Stomach (tissue), 4 donors: ENCODE measurements at regions not wholly inside any gene's neighbourhood (a gene's known extent, or its start where the extent isn't known, plus 50 kb on each side); places are given as distances from the start of the nearest gene placed in this dataset.

Experiments
- POLR2A ChIP-seq, 4 donors: fragments of 450-650 bp; IDR thresholded peaks; one replicate each; pipeline ENCODE4 v1.6.1; 2016; ENCODE audit warnings: antibody characterized with exemption in 4 of 4, control low read depth in 2 of 4, mild to moderate bottlenecking in 1 of 4, moderate library complexity in 1 of 4
- POLR2AphosphoS5 ChIP-seq, 3 donors: sonication (generic); formaldehyde crosslinking; IDR thresholded peaks; one replicate each; pipeline ENCODE4 v1.6.1; 2016; ENCODE audit warnings: antibody characterized with exemption in 3 of 3
- TF ChIP-seq, protein P1 (sequence below), 7 experiments: fragments of 450-650 bp in 4 of 7; fragments of 200-600 bp in 3 of 7; sonication (generic) in 3 of 7; IDR thresholded peaks; one replicate each; pipeline ENCODE4 v1.5.1; 2016 to 2019; ENCODE audit warnings: antibody characterized with exemption in 7 of 7, control low read depth in 2 of 7, mild to moderate bottlenecking in 1 of 7

- no peak for TF ChIP-seq POLR2A (IDR thresholded peaks at IDR 0.05)
- TF ChIP-seq, protein P1, sequence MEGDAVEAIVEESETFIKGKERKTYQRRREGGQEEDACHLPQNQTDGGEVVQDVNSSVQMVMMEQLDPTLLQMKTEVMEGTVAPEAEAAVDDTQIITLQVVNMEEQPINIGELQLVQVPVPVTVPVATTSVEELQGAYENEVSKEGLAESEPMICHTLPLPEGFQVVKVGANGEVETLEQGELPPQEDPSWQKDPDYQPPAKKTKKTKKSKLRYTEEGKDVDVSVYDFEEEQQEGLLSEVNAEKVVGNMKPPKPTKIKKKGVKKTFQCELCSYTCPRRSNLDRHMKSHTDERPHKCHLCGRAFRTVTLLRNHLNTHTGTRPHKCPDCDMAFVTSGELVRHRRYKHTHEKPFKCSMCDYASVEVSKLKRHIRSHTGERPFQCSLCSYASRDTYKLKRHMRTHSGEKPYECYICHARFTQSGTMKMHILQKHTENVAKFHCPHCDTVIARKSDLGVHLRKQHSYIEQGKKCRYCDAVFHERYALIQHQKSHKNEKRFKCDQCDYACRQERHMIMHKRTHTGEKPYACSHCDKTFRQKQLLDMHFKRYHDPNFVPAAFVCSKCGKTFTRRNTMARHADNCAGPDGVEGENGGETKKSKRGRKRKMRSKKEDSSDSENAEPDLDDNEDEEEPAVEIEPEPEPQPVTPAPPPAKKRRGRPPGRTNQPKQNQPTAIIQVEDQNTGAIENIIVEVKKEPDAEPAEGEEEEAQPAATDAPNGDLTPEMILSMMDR (IDR thresholded peaks at IDR 0.05): no peak
- no peak for TF ChIP-seq POLR2AphosphoS5 (IDR thresholded peaks at IDR 0.05)
Observed at GRCh38 chr11:106369224-106369623, 291.8 kb downstream of the AASDHPPT start.
